Activated CD8-positive, alpha-beta memory T cell treated with anti-CD3 and anti-CD28 coated beads for 36 hours (primary cell): ENCODE measurements at regions not wholly inside any gene's neighbourhood (a gene's known extent, or its start where the extent isn't known, plus 50 kb on each side); places are given as distances from the start of the nearest gene placed in this dataset.

Source experiments
- CTCF ChIA-PET: fragments of 350-600 bp; sonication (Branson Sonifier 250); formaldehyde crosslinking; loops from one replicate; lab custom pipeline; 2021; ENCODE audit warnings: antibody characterized with exemption; lab: Charles Lee
- POLR2A ChIA-PET: fragments of 350-600 bp; sonication (Branson Sonifier 250); formaldehyde crosslinking; loops from one replicate; lab custom pipeline; 2021; ENCODE audit warnings: antibody characterized with exemption; lab: Charles Lee

DNA sequence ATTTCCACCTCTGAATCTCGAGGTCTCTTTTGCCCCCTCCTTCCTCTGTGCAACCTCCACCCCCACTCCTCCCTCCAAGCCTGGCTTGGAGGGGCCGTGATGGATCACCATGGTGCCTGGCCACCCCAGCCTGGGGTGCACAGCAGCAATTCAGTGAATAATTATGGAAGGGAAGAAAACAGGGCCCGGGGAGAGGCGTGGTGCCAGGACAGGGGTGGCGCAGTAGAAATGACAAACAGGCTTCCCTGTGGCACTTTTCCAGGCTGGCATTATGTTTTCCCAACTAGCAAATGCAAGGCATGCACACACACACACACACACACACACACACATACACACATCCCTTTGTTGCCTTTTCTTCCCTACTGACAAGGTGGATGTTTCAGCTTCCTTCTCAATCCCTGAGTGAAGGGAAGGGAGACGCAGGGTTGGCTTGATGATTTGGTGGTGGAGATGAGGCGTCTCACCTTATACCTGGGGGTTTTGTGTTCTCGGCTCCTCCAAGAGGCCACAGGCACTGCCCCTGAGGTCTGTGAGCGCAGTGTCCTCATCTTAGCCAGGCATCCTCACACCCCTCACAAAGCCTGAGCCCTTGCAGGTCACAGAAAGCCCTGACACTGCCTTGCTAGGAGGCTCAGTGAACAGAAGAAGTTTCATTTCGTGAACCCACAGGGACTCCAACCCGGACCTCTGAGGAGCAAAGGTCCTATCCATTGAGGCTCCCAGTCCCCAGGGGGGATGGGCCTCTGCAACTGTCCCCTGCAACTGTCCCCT, 215.8 kb downstream of the MATN1 start:
- ChIA-PET CTCF (no interaction called here), POLR2A (no interaction called here)

DNA sequence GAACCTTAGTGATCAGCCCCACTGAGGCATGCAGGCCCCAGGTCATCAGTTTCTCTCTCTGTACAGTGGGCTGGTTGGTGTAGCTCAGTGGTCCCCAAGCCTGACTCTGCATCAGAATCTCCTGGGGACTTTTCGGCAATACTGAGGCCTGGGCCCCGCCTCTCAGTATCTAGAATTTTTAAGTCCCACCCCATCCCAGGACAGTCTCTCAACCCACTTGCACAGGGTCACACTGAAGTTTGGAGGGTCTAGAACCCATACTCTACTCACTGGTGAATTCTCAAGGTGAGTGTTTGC, 216.4 kb downstream of the MATN1 start:
- ChIA-PET CTCF (no interaction called here), POLR2A (no interaction called here)

DNA sequence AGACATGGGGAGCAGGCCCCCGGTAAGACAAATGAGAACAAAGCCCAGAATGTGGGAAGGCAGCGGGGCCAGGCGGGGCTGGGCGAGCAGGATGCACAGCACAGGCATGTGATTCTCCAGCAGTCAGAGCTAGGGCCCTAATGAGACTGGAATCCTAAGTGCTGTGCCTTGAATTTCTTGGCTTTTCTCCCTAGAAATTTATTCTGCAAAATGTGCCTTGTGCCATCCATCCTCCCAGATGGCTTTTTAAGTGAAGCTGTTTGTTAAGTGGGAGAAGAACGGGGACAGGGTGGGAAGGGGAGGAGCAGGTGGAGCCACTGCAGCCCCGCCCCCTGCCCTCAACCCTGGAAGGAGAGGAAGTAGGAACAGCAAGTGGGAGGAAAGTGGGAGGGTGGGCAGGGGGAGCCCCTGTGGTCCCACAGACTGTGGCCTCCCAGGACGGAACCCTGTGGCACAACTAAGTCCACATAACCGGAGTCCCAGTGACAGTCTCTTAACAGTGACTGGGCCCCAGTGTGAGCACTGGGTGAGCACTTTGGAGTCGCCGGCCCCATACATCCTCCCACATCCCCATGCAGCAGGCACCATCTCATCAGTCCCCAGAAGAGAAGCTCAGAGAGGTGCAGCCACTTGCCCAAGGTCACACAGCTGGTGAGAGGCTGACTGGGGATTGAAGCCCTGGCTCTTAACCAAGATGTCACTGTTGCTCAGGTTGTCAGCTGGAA, 216.9 kb downstream of the MATN1 start:
- POLR2A ChIA-PET = no interaction called here
- CTCF ChIA-PET = no interaction called here

DNA sequence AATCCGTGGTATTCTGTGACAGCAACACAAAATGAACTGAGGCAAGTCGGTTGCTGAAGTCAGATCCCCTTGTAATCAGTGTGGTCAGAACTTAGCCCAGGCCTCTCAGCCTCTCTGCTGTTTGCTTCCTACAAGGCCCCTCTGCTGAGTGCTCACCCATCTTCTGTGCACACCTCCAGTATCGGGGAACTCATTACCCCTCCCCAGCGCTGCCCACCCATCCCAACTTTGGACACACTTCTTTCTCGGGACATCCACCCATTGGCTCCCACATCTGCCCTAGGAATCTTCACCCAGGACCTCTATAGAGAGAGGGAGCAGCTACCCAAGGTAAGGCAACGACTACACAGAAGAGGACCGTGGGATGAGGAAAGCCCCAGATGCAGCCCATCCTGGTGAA, 217.5 kb downstream of the MATN1 start:
- CTCF ChIA-PET = no interaction called here
- POLR2A ChIA-PET = no interaction called here

DNA sequence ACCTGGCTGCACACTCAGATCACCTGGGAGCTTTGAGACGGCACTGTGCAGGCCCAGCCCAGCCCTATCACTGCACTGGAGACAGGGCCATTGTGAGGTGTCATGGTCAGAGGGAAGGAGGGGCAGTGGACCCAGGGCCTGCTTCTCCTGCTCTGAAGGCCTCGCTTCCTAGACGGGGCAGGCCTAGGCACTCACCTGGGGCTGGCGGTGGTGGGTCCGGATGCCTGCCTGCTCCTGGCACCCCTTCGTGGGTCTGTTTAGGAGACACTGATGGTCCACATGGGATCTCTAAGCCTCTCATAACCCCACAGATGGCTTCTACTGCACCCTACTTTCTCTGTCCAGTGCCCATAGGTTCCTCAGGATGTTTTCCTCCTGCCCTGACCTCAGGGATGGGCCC, 230.9 kb downstream of the MATN1 start:
- ChIA-PET POLR2A (no interaction called here), CTCF (no interaction called here)

DNA sequence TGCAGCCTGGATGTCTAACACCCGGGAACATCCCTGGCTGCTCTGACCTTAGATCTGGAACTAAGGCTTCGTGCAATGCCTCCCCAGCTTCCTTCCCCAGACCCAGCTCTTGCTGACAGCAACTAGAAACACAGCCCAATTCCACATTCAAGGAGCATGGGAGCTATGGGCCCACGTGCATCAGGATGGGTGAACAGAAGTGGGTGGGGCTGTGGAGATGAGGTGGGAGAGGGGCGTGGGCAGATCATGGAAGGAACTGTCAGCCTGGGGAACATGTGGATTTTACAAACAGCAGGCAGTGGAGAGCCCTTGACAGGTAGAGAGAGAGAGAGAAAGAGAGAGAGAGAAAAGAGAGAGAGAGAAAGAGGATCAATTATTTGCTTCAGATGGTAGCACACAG, 231.6 kb downstream of the MATN1 start:
- POLR2A ChIA-PET = no interaction called here

DNA sequence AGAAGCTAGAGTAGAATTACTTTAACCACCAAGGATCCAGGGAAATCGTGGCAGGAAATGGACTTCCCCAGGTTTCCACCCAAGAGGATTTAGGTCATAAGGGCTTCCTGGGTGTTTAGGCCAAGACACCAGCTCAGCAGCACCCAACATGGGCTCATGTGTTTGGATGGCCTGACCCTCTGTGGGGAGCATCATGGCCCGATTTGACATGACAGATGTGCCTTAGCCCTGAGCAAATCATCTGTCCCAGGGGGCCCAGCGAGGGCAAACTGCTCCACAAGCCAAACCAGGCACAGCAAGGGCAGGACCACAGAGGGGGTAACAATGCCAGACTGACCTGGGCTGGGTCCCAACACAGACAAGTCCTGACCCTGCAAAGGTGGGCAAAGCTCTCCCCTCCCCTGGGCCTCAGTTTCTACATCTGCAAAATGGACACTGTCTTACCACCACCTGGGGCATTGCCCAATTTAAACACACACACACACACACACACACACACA, 232.8 kb downstream of the MATN1 start:
- POLR2A ChIA-PET = no interaction called here
- CTCF ChIA-PET = no interaction called here

More for the DNA sequence above, 231.6 kb downstream of the MATN1 start:
- CTCF ChIA-PET = no interaction called here

DNA sequence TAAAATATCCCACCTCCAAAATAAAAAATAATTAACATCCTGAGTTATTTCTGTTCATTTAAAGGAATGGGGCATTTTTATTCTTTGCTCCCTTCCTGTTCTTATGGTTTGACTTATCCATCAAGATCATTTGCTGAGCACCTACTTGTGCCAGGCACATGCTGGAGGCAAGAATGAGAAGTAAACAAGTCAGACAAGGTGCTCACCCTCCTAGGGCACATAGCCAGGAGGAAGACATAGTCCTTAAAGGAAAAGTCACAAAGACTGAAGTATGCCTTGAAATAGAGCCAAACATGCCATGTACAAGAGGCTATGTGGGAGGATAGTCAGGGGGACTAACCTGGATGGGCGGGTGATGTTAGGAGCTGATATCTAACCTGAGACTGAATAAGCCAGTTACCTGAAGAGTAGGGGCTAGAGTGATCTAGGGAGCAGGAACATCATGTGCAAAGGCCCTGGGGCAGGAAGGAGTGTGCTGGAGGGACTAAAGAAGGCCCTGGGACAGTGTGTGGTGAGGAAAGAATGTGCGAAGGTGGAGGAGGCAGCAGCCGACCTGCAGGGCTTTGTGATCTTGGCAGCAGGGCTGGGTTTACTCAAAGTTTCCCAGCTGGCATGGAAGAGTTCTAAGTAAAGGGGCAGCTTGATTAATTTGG, 233.5 kb downstream of the MATN1 start:
- POLR2A ChIA-PET = no interaction called here
- CTCF ChIA-PET = no interaction called here

DNA sequence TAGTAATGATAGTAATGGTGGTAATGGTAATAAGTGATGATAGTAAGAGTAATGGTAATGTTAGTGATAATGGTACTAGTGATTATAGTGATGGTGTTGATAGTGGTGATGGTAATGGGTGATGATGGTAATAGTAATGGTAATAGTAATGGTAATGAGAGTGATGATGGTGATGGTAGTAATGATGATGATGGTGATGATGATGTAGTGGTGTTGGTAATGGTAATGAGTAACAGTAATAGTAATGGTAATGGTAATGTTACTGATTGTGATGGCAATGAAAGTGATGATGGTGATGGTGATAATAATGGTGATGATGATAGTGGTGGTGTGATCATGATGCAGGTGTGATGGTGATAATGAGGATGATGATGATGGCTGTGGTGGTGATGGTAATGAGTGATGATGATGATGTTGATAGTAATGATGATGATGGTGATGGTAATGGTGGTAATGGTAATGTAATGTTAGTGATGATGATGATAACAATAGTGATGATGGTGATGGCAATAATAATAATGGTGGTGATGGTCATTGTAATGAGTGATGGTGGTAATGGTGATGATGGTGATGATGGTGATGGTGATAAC, 235.0 kb downstream of the MATN1 start:
- ChIA-PET POLR2A (no interaction called here), CTCF (no interaction called here)

DNA sequence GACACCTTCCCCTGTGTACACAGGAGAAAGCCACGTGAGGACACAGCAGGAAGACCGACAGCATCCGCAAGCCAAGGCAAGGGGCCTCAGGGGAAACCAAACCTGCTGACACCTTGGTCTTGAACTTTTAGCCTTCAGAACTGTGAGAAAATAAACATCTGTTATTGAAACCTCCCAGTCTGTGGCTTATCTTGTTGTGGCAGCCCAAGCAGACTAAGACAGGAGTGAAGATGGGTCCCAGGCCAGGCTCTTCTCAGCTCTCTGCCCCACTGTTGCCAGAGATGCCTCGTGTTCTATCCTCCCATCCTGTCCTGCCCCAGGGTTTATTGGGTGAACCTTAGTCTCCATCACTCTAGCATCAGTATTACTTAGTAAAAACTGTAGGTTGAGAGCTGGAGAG, 236.3 kb downstream of the MATN1 start:
- POLR2A ChIA-PET = no interaction called here
- CTCF ChIA-PET = no interaction called here

DNA sequence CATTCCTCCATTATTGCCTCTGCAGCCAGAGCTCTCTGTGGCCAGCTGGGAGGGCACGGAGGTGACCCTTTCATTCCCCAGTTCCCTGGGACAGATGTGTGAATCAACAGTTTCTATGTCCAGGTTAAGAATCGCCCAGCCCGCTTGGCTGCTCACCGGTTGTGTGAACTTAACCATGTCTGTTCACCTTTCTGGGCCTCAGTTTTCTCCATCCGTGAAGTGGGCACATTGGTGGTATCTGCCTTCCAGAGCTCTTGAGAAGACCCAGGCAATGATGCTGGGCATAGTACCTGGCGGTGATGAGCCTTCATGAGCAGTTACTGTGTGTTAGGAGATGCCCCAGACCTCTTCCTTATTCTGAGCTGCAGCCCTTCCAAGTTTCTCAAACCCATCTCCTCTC, 238.3 kb downstream of the MATN1 start:
- ChIA-PET POLR2A (no interaction called here), CTCF (no interaction called here)

DNA sequence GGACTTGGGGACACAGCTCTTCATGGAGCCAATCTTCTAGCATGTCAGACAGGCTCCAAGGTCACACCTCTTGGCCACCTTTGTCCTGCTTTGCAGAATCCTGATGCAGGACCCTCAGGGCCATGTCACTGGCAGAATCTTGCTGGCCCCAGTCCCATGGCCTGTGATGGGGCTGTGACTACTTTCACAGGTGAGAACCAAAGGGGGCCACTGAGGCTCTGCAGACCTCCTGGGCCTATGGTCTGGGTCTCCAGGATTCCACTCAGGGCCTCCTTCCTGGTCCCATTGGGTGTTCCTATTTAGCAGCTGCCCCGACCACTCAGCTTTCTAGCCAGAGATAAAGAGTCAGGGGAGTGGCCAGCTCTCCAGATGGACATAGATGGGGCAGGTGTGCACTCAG, 238.7 kb downstream of the MATN1 start:
- CTCF ChIA-PET = no interaction called here
- POLR2A ChIA-PET = no interaction called here

DNA sequence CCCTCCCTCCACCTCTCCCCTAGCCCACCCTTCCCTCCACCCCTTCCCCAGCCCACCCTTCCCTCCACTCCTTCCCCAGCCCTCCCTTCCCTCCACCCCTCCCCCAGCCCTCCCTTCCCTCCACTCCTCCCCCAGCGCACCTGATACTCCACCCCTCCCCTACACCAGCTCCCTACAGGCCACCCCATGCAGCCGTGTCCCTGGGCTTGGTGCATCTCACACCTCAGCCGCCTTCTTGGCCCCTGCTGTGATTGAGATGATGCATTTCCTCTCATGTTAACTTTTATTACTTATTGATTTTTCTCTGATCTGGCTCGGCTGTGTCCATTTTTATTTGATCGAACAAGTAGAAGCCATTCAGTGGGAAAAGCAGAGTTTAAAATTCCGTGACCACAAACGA, 243.8 kb downstream of the MATN1 start:
- CTCF ChIA-PET = no interaction called here
- POLR2A ChIA-PET = no interaction called here

DNA sequence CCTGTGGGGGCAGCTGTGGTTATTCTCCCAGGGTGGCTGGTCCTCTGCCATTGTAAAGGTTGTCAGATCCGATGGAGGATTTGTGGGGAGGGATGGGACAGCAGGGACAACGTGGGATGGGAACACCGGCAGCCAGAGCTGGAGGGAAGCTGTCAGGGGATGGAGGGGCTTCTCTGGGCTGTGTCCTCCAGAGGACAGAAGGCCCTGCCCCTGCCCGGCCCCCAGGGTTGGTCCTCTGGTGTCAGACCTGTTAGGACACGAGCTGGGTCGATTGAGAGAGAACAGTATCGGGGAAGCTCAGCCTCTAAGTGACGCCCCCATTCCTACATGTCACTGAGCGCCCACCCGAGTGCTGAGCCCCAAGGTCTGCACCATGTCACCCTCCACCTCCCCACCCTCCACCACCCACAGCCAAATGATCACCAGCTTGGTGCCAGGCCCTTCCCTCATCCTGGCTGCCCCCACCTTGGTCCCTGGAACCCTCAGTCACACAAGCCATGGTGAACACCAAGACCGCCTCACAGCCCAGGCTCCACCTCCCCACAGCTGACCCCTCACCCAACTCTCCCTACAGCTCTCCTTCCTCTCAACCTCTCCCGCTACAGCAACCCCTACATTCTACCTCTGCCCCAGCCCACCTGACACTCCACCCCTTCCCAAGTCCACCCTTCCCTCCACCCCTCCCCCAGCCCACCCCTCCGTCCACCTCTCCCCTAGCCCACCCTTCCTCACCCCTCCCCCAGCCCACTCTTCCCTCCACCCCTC, 244.4 kb downstream of the MATN1 start:
- POLR2A ChIA-PET = no interaction called here
- CTCF ChIA-PET = no interaction called here

DNA sequence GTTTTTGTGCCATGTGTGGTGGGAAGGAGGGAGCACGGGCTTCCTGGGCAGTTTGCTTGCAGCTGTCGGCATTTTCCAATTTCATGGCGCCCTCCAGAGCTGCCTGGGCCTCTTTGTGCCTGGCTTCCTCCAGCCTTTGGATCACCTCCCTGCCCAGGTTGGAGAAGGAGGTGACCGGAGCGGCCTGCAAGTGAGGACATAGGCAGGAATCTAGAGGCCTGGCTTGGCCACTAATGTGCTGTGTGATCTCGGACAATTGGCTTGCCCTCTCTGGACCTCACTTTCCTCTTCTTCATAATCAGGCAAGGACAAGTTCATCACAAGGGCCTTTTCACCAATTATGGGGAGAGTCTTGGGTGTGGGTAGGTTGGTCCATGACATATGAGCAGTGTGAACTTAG, 245.1 kb downstream of the MATN1 start:
- ChIA-PET POLR2A (no interaction called here), CTCF (no interaction called here)

DNA sequence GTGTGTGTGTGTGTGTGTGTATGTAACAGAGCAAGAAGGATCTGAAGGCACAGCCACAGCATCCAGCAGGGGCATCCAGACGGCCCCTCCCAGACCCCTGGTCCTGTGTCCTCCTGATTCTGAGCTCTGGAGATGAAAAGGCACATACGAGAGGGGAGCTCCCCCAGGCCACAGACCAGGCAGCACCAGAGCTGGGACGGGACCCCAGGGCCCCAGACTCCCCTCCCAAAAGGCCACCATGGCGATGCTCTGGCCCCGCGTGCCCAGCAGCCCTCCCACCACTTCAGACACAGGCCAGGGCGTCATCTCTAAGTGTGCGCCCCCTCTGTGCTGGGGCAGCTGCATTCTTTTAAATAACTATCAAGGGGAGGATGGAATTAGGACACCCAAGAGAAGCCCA, 245.8 kb downstream of the MATN1 start:
- ChIA-PET CTCF (interaction anchor here (0.7 kb wide), 1 partner anchor 189 kb away, joined by 4 read pairs; no protein-coding TSS in a partner anchor), POLR2A (no interaction called here)

DNA sequence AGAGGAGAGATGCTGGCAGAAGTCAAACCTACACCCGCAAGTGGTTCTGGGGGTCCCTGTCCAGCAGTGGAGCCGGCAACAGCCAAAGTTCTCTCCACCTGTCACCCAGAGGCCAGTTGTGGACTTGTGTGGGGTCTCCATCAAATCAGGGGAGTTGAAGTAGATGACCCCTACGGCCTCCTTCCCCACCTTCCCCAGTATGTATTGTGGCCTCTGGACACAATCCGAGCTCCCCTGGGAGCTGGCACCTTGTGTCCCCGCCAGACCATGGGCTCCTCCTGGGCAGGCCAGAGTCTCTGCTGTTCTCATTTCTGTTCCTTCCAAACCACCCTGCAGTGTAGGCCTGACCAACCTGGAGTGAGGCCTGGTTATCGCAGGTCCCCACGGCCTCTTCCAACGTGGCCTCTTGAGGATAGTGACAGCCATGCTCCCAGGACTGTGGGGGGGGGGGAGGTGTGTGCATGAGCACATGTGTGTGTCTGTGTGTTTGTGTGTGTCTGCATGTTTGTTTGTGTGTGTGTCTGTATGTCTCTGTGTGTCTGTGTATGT, 246.4 kb downstream of the MATN1 start:
- CTCF ChIA-PET = no interaction called here
- POLR2A ChIA-PET = no interaction called here

DNA sequence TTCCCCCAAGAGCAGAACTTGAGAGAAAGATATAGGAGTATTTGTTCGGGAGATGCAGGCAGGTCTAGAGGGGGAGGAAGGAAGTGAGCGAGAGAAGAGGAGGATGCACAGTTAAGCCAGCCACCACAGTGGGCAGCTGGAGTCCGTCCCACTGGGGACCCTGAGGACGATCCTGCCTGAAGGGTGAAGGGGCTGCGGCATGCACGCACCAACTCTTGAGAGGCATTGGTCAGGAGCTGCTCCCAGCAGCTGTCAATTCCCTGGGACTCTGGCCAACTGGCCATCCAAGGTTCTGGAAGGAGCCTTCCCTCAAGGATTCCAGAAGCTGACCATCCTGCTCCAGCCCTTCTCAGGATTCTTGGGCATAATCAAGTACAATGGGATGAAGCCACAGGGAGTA, 246.9 kb downstream of the MATN1 start:
- POLR2A ChIA-PET = no interaction called here
- CTCF ChIA-PET = no interaction called here

DNA sequence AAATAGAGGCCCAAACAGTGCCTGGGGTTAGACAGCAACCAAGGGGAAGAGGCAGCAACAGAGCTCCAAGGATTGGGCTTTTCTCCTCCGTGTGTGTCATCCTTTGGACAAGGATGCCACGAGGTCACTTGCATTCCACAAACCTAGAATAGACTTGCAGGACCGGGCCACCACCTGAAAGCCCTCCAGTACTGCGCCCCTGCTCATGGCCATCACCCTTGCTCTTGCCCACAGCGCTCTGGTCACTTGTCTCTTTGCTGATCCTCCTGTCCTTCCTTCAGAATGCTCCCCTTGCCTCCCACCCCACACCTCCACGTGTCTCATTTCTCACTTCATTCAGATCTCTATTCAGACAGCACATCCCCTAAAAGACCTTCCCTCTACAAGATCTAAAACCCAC, 247.4 kb downstream of the MATN1 start:
- ChIA-PET POLR2A (no interaction called here), CTCF (no interaction called here)
